Neuronal stem cell (in vitro differentiated cells): ENCODE measurements at regions not wholly inside any gene's neighbourhood (a gene's known extent, or its start where the extent isn't known, plus 50 kb on each side); places are given as distances from the start of the nearest gene placed in this dataset.

Experiments
- DNase-seq: peaks from one replicate; pipeline ENCODE4 v3.0.0-alpha.2; 2013; ENCODE audit warnings: low spot score
- H2AFZ ChIP-seq: one replicate; pipeline ENCODE4 v1.6.1; 2013; ENCODE audit warnings: mild to moderate bottlenecking, low read length, inconsistent platforms
- H2AK5ac ChIP-seq: 2 replicates; pipeline ENCODE4 v1.6.1; 2013; ENCODE audit warnings: low read depth, mild to moderate bottlenecking, inconsistent platforms, low read length, moderate library complexity, mixed read lengths
- H2BK120ac ChIP-seq: 2 replicates; pipeline ENCODE4 v1.6.1; 2013; ENCODE audit warnings: low read depth, mild to moderate bottlenecking, inconsistent platforms, low read length, moderate library complexity, mixed read lengths
- H2BK12ac ChIP-seq: one replicate; pipeline ENCODE4 v1.6.1; 2013; ENCODE audit warnings: low read length, inconsistent platforms
- H2BK15ac ChIP-seq: 2 replicates; pipeline ENCODE4 v1.6.1; 2013; ENCODE audit warnings: mild to moderate bottlenecking, low read length, inconsistent platforms, mixed read lengths
- H2BK5ac ChIP-seq: one replicate; pipeline ENCODE4 v1.6.1; 2013; ENCODE audit warnings: inconsistent platforms, mild to moderate bottlenecking, low read length, moderate library complexity
- H3K14ac ChIP-seq: one replicate; pipeline ENCODE4 v1.6.1; 2013; ENCODE audit warnings: low read length, inconsistent platforms
- H3K18ac ChIP-seq: 2 replicates; pipeline ENCODE4 v1.6.1; 2013; ENCODE audit warnings: low read length, inconsistent platforms
- H3K23ac ChIP-seq: 2 replicates; pipeline ENCODE4 v1.6.1; 2013; ENCODE audit warnings: low read depth, mild to moderate bottlenecking, mixed read lengths, low read length, inconsistent platforms; ENCODE audit not compliant: poor library complexity
- H3K27ac ChIP-seq: replicated peaks from 3 replicates; pipeline ENCODE4 v1.5.1; 2013; ENCODE audit warnings: low read length, inconsistent platforms
- H3K27me3 ChIP-seq, 3 experiments: 2 replicates each; pipeline ENCODE4 v1.6.1; 2013; ENCODE audit warnings: low read length in 3 of 3, mild to moderate bottlenecking in 2 of 3, inconsistent platforms in 1 of 3, low read depth in 1 of 3, mixed read lengths in 1 of 3, moderate library complexity in 1 of 3; ENCODE audit not compliant: control insufficient read depth in 3 of 3, insufficient read depth in 3 of 3
- H3K36me3 ChIP-seq, 2 donors: replicated peaks in 1 of 2; 2 replicates each; pipeline ENCODE4 v1.6.1; 2013; ENCODE audit warnings: low read length in 2 of 2; ENCODE audit not compliant: control insufficient read depth in 2 of 2, insufficient read depth in 2 of 2
- H3K4ac ChIP-seq: 2 replicates; pipeline ENCODE4 v1.6.1; 2013; ENCODE audit warnings: inconsistent platforms, mild to moderate bottlenecking, low read length, moderate library complexity
- H3K4me1 ChIP-seq, 2 donors: 1 replicate in 1 of 2; 2 replicates in 1 of 2; pipeline ENCODE4 v1.6.1; 2013; ENCODE audit warnings: low read length in 2 of 2, low read depth in 1 of 2; ENCODE audit not compliant: control insufficient read depth in 2 of 2, insufficient read depth in 1 of 2
- H3K4me2 ChIP-seq: one replicate; pipeline ENCODE4 v1.6.1; 2013; ENCODE audit warnings: mild to moderate bottlenecking, low read length, inconsistent platforms; ENCODE audit not compliant: insufficient read depth, poor library complexity, severe bottlenecking
- H3K4me3 ChIP-seq, 2 donors: 2 replicates each; pipeline ENCODE4 v1.5.1; 2013; ENCODE audit warnings: low read length in 2 of 2, mild to moderate bottlenecking in 2 of 2, inconsistent platforms in 1 of 2, moderate library complexity in 1 of 2
- H3K79me1 ChIP-seq: one replicate; pipeline ENCODE4 v1.6.1; 2013; ENCODE audit warnings: low read depth, mild to moderate bottlenecking, inconsistent platforms, low read length, moderate library complexity
- H3K9ac ChIP-seq: one replicate; pipeline ENCODE4 v1.6.1; 2013; ENCODE audit warnings: mild to moderate bottlenecking, low read depth, low read length, inconsistent platforms; ENCODE audit not compliant: poor library complexity
- H3K9me3 ChIP-seq, 2 donors: replicated peaks in 1 of 2; 2 replicates each; pipeline versions ENCODE3 to v1.6.1; 2013; ENCODE audit warnings: low read length in 2 of 2, mild to moderate bottlenecking in 2 of 2, inconsistent platforms in 1 of 2, low read depth in 1 of 2, mixed read lengths in 1 of 2, moderate library complexity in 1 of 2; ENCODE audit not compliant: control insufficient read depth in 2 of 2, insufficient read depth in 1 of 2
- H4K8ac ChIP-seq: one replicate; pipeline ENCODE4 v1.6.1; 2013; ENCODE audit warnings: low read depth, mild to moderate bottlenecking, inconsistent platforms, low read length, moderate library complexity
- H4K91ac ChIP-seq: one replicate; pipeline ENCODE4 v1.6.1; 2013; ENCODE audit warnings: low read length, low read depth, mild to moderate bottlenecking, inconsistent platforms; ENCODE audit not compliant: poor library complexity
- WGBS, 2 donors: extraction: QIAGEN DNeasy Blood & Tissue Kit; methylation state at CpG; one replicate each; pipeline ENCODE4 v1.1.7; 2013; ENCODE audit warnings: missing lambda C conversion rate in 2 of 2, mixed read lengths in 1 of 2; ENCODE audit not compliant: insufficient read length in 2 of 2, insufficient replicate concordance in 1 of 2; ENCODE audit errors: extremely low coverage in 2 of 2; 5-methylcytosine and 5-hydroxymethylcytosine counted together

- H2BK5ac ChIP-seq = no peak overlapping the region
- H4K8ac ChIP-seq = no peak overlapping the region
- no peak overlapping the region for H3K14ac ChIP-seq
- no peaks in the 10 kb centered on the region for H3K4me1 ChIP-seq
- no peaks in the 10 kb centered on the region for H3K36me3 ChIP-seq
- H2AFZ ChIP-seq = no peak overlapping the region
- H4K91ac ChIP-seq = no peak overlapping the region
- DNase-seq = no peak
- no peak overlapping the region for H2AK5ac ChIP-seq
- no peak overlapping the region for H3K4me2 ChIP-seq
- H3K18ac ChIP-seq = no peak overlapping the region
- H3K27ac ChIP-seq = no peak overlapping the region
- no peak overlapping the region for H3K9ac ChIP-seq
- no peaks in the 10 kb centered on the region for H3K27me3 ChIP-seq
- no peak overlapping the region for H2BK15ac ChIP-seq
- WGBS, 2 donors = no CpG with 5 or more reads among the region's 4 CpGs
- H3K79me1 ChIP-seq = no peaks in the 10 kb centered on the region
- no peaks in the 10 kb centered on the region for H3K9me3 ChIP-seq
- H3K4me3 ChIP-seq = no peak overlapping the region
- H2BK120ac ChIP-seq = no peak overlapping the region
- no peak overlapping the region for H3K23ac ChIP-seq
- no peak overlapping the region for H2BK12ac ChIP-seq
- H3K4ac ChIP-seq = no peak overlapping the region
These were observed 590.6 kb downstream of the QKI start for GRCh38 chr6:164005004-164005711.

- Histone ChIP-seq H4K91ac (no peak overlapping the region), H3K9me3 (peaks cover 0 to under 1% of the 10 kb centered on the region in 2 donors), H3K27ac (no peak overlapping the region), H2AK5ac (no peak overlapping the region), H3K4me2 (no peak overlapping the region), H2BK15ac (no peak overlapping the region), H3K4ac (no peak overlapping the region), H2BK120ac (no peak overlapping the region), H3K36me3 (no peaks in the 10 kb centered on the region), H4K8ac (no peak overlapping the region), H3K23ac (no peak overlapping the region), H3K27me3 (no peaks in the 10 kb centered on the region), H2BK5ac (no peak overlapping the region), H2AFZ (no peak overlapping the region), H2BK12ac (no peak overlapping the region), H3K9ac (no peak overlapping the region), H3K4me1 (no peaks in the 10 kb centered on the region), H3K14ac (no peak overlapping the region), H3K79me1 (no peaks in the 10 kb centered on the region), H3K4me3 (no peak overlapping the region), H3K18ac (no peak overlapping the region)
- no CpG with 5 or more reads among the region's 4 CpGs for WGBS, 2 donors
- DNase-seq = no peak
These were observed 585.8 kb downstream of the QKI start for GRCh38 chr6:164000276-164000675.

DNA sequence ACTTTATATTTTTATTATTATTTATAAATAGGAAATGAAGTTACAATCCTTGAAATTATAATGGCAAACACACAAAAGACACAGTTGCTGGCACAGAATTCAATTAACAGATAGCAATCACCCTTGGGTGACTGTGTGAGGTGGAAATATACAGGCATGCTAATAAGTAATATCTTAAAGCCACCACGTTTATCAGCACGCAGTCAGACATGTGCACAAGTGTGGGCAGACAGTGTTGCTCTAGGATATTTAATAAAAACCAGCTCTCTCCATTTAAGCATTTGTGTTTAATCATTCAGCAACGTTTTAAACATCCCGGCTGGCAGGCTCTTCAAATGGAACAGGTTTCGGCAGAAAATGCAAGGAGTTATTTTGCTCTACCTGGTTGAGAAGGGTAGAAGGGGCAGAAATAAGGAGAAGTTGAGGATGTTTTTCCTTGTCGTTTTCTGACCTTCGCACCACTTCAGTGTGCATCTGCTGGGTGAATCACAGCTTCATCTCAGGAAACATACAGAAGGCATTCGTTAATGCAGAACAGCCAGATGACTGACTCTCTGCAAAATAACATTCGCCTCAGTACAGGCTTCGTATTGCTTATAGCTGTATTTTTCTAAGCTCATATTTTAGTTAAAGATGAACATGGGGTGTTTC lies 585.1 kb downstream of the QKI start:
- Histone ChIP-seq H3K23ac (no peak overlapping the region), H3K4me1 (no peaks in the 10 kb centered on the region), H2AFZ (no peak overlapping the region), H3K18ac (no peak overlapping the region), H3K27me3 (no peaks in the 10 kb centered on the region), H4K8ac (no peak overlapping the region), H3K9ac (no peak overlapping the region), H3K14ac (no peak overlapping the region), H3K4me3 (no peak overlapping the region), H4K91ac (no peak overlapping the region), H3K79me1 (no peaks in the 10 kb centered on the region), H2AK5ac (no peak overlapping the region), H3K4me2 (no peak overlapping the region), H2BK5ac (no peak overlapping the region), H2BK15ac (no peak overlapping the region), H2BK120ac (no peak overlapping the region), H3K4ac (no peak overlapping the region), H3K36me3 (no peaks in the 10 kb centered on the region), H2BK12ac (no peak overlapping the region), H3K9me3 (peaks cover 0 to 2% of the 10 kb centered on the region in 2 donors), H3K27ac (no peak overlapping the region)
- no peak for DNase-seq
- no CpG with 5 or more reads among the region's 10 CpGs for WGBS, 2 donors

DNA sequence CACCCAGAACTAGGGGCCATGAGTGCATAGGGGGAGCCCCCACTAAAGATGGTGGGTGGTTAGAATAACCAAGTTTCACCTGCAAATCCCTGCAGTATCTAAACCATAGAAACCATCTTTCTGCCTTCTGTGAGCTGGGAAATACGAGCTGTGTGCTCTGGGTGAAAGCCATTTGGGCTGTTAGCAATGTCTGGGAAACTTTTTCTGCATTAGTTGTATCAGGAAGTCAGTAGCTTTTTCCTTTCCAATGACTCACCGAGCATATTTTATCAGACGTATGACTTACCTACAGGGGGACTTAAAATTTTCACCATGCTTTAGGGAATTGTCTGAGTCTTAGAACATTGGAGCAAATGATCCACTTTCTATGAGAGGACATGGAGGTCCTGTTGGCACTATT lies 584.0 kb downstream of the QKI start:
- Histone ChIP-seq H2AK5ac (no peak overlapping the region), H2BK5ac (no peak overlapping the region), H2AFZ (no peak overlapping the region), H3K27me3 (no peaks in the 10 kb centered on the region), H3K36me3 (no peaks in the 10 kb centered on the region), H3K14ac (no peak overlapping the region), H3K9me3 (peaks cover 0 to 2% of the 10 kb centered on the region in 2 donors), H3K4me2 (no peak overlapping the region), H3K18ac (no peak overlapping the region), H3K27ac (no peak overlapping the region), H3K4me3 (no peak overlapping the region), H2BK120ac (no peak overlapping the region), H3K79me1 (no peaks in the 10 kb centered on the region), H4K8ac (no peak overlapping the region), H3K4me1 (no peaks in the 10 kb centered on the region), H3K4ac (no peak overlapping the region), H4K91ac (no peak overlapping the region), H2BK15ac (no peak overlapping the region), H2BK12ac (no peak overlapping the region), H3K9ac (no peak overlapping the region), H3K23ac (no peak overlapping the region)
- no peak for DNase-seq
- WGBS, 2 donors = no CpG with 5 or more reads among the region's 3 CpGs
